Common myeloid progenitor, CD34-positive (primary cell): ENCODE measurements at regions not wholly inside any gene's neighbourhood (a gene's known extent, or its start where the extent isn't known, plus 50 kb on each side); places are given as distances from the start of the nearest gene placed in this dataset.
"Not testable (repeated sequence)": the region's sequence is repeated elsewhere in the genome, so short reads cannot be mapped to it uniquely, and the experiment has no call there.

Source experiments
- CTCF ChIA-PET: fragments of 350-600 bp; sonication (Branson Sonifier 250); formaldehyde crosslinking; loops from one replicate; lab custom pipeline; 2021; ENCODE audit warnings: antibody characterized with exemption; lab: Charles Lee
- POLR2A ChIA-PET: fragments of 350-600 bp; sonication (Branson Sonifier 250); formaldehyde crosslinking; loops from one replicate; lab custom pipeline; 2021; ENCODE audit warnings: antibody characterized with exemption; lab: Charles Lee
- DNase-seq, 3 donors: peaks; one replicate each; pipeline versions ENCODE4 v3.0.0 to v3.0.0-alpha.2; 2013
- H3K27ac ChIP-seq, 2 experiments: 1 replicate in 1 of 2; 2 replicates in 1 of 2; pipeline ENCODE4 v1.7.0; 2013; ENCODE audit warnings: inconsistent platforms in 2 of 2, low read length in 2 of 2, mild to moderate bottlenecking in 2 of 2, low read depth in 1 of 2, moderate library complexity in 1 of 2; ENCODE audit not compliant: severe bottlenecking in 2 of 2, insufficient read depth in 1 of 2, poor library complexity in 1 of 2
- H3K27me3 ChIP-seq, 5 experiments: replicated peaks in 2 of 5; 1 replicate in 3 of 5; 2 replicates in 2 of 5; pipeline versions ENCODE4 v1.6.1 to v1.7.0; 2013; ENCODE audit warnings: low read length in 4 of 5, mild to moderate bottlenecking in 2 of 5, moderate library complexity in 2 of 5, inconsistent platforms in 1 of 5; ENCODE audit not compliant: insufficient read depth in 5 of 5, control insufficient read depth in 4 of 5
- H3K36me3 ChIP-seq, 4 experiments: 1 replicate in 2 of 4; 2 replicates in 2 of 4; pipeline versions ENCODE4 v1.6.1 to v1.7.0; 2013; ENCODE audit warnings: low read length in 3 of 4, control low read depth in 1 of 4, mild to moderate bottlenecking in 1 of 4; ENCODE audit not compliant: control insufficient read depth in 4 of 4, insufficient read depth in 4 of 4
- H3K4me1 ChIP-seq, 4 experiments: 1 replicate in 3 of 4; 2 replicates in 1 of 4; pipeline versions ENCODE4 v1.6.1 to v1.7.1; 2013; ENCODE audit warnings: low read length in 3 of 4, mild to moderate bottlenecking in 3 of 4, control low read depth in 1 of 4, inconsistent platforms in 1 of 4, moderate library complexity in 1 of 4; ENCODE audit not compliant: control insufficient read depth in 4 of 4, insufficient read depth in 4 of 4; ENCODE audit errors: control extremely low read depth in 1 of 4
- H3K4me3 ChIP-seq, 7 experiments: 1 replicate in 4 of 7; 2 replicates in 3 of 7; pipeline versions ENCODE4 v1.5.1 to v1.7.0; 2013; ENCODE audit warnings: mild to moderate bottlenecking in 7 of 7, low read length in 6 of 7, moderate library complexity in 6 of 7, inconsistent platforms in 2 of 7, low read depth in 2 of 7, control low read depth in 1 of 7; ENCODE audit not compliant: insufficient read depth in 4 of 7, control insufficient read depth in 1 of 7; ENCODE audit errors: extremely low read depth in 1 of 7
- H3K9me3 ChIP-seq, 5 experiments: 1 replicate in 4 of 5; 2 replicates in 1 of 5; pipeline versions ENCODE4 v1.6.1 to v1.7.1; 2013; ENCODE audit warnings: low read length in 4 of 5, mild to moderate bottlenecking in 2 of 5, inconsistent platforms in 1 of 5, low read depth in 1 of 5, moderate library complexity in 1 of 5; ENCODE audit not compliant: control insufficient read depth in 4 of 5, insufficient read depth in 2 of 5; ENCODE audit errors: control extremely low read depth in 1 of 5
- WGBS: methylation state at CpG from one replicate; pipeline ENCODE4 v1.1.5; 2013; ENCODE audit not compliant: insufficient coverage; 5-methylcytosine and 5-hydroxymethylcytosine counted together

DNA sequence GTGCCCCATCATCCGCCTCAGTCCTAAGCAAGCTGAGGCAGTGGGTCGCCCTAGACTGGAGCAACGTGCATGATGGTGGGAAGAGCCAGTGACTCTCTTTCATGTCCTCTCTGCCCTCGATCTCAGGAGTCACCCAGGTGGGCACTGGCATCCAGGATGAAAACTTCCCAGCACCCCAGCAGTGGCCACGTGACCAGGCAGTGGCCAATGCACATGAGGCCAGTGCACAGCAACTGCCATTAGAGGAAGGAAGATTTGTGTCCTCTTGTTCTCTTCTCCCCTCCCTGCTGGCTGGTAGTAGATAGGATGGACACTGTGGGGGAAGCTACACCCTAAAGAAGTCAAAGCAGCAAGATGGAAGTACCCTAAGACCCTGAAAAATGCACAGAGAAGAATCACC is 334.1 kb upstream of the SULF2 start:
- POLR2A ChIA-PET, H3K4me3 ChIP-seq, H3K4me1 ChIP-seq, H3K36me3 ChIP-seq, H3K27ac ChIP-seq, DNase-seq, H3K9me3 ChIP-seq, CTCF ChIA-PET: not testable (repeated sequence)
- peaks cover 0 to 17% (median 0%) of the 10 kb centered on the region in 5 experiments for H3K27me3 ChIP-seq
- 89% methylated on average over 3 of the region's 5 CpGs for WGBS

DNA sequence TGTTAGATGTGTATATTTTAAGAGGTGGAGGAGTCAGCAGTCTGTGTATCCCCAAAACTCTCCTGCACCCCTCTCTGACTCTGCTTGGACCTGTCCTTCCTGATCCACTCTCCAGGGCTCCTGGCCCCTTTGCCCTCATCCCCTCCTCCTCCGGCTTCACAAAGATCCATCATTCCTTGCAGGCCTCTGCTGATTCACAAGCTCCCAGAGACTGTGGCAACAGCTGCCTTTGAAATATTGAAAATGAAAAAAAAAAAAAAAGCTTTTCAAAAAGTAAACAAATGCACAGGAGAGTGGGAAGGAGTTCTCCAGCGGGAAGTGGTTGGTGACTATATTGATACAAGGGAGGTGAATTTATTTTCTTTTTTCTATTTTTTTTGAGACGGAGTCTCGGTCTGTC is 330.2 kb upstream of the SULF2 start:
- ChIA-PET POLR2A (no interaction called here), CTCF (no interaction called here)
- DNase-seq = no peak
- no peaks in the 10 kb centered on the region for H3K36me3 ChIP-seq
- no peak overlapping the region for H3K4me3 ChIP-seq
- H3K9me3 ChIP-seq = no peaks in the 10 kb centered on the region
- peaks cover 0 to 23% (median 0%) of the 10 kb centered on the region in 5 experiments for H3K27me3 ChIP-seq
- WGBS = 100% methylated on average over 2 of the region's 4 CpGs
- no peak overlapping the region for H3K27ac ChIP-seq
- no peaks in the 10 kb centered on the region for H3K4me1 ChIP-seq

DNA sequence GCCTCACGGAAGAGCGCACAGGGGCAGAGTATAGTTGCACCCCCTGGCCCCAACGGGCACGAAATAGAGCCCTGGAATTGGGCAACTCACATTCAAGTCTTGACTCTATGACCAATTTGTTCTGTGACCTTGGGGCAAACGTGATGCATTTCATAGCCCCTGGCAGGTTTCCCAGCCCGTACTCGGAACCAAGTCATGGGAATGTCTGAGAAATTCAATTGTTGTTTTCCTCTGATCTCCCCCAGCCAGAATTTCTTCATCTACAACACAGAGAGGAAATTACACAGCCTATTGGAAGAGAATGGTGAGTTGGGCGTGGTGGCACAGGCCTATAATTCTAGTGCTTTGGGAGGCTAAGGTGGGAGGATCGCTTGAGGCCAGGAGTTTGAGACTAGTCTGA is 322.3 kb upstream of the SULF2 start:
- CTCF ChIA-PET = no interaction called here
- Histone ChIP-seq H3K4me3 (no peak overlapping the region), H3K27me3 (peaks cover 0 to 21% (median 1%) of the 10 kb centered on the region in 5 experiments), H3K36me3 (no peaks in the 10 kb centered on the region), H3K4me1 (no peaks in the 10 kb centered on the region), H3K27ac (no peak overlapping the region), H3K9me3 (peaks cover 0 to 2% (median 0%) of the 10 kb centered on the region in 5 experiments)
- 96% methylated on average over 6 of the region's 9 CpGs for WGBS
- POLR2A ChIA-PET = no interaction called here
- no peak for DNase-seq

DNA sequence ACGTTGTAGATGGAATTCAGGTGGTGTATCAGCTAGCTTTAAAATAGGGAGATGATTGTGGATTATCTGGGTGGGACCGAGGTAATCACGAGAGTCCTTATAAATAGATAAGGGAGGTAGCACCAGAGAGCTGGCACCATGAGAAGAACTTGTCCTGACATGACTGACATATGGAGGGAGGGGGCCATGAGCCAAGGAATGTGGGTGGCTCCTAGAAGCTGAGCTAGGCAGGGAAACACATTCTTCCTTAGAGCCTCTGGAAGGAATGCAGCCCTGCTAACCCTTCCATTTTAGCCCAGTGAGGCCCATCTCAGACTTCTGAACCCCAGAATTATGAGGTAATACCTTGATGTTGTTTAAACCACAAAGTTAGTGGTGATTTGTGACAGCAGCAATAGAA is 321.1 kb upstream of the SULF2 start:
- ChIA-PET CTCF (no interaction called here), POLR2A (no interaction called here)
- WGBS = 90% methylated on average over 3 of the region's 3 CpGs
- H3K4me1 ChIP-seq = no peaks in the 10 kb centered on the region
- no peak overlapping the region for H3K4me3 ChIP-seq
- no peaks in the 10 kb centered on the region for H3K36me3 ChIP-seq
- peaks cover 0 to 14% (median 1%) of the 10 kb centered on the region in 5 experiments for H3K27me3 ChIP-seq
- no peak overlapping the region for H3K27ac ChIP-seq
- peaks cover 0 to 2% (median 0%) of the 10 kb centered on the region in 5 experiments for H3K9me3 ChIP-seq
- no peak for DNase-seq

DNA sequence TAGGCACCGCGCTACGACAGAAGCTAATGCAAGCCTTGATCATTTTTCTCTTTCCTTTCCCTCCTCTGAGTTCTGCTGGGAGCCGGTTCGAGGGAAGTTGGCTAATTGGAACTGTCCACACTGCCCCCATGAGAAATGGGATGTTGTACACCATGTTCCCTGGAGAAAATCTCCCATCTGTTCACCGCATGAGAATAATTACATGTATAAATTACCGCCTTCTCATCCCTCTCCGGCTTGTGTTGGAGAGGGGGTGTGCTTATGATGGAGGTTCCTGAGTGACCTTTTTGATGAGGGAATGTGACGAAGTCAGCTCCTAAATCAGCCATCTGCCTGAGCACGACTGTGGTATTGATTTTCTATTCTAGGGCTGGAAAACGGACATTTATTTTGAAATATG is 320.2 kb upstream of the SULF2 start:
- no peak for DNase-seq
- Histone ChIP-seq H3K9me3 (peaks cover 0 to 2% (median 0%) of the 10 kb centered on the region in 5 experiments), H3K36me3 (no peaks in the 10 kb centered on the region), H3K4me3 (no peak overlapping the region), H3K4me1 (no peaks in the 10 kb centered on the region), H3K27ac (no peak overlapping the region), H3K27me3 (peaks cover 0 to 13% (median 1%) of the 10 kb centered on the region in 5 experiments)
- 96% methylated on average over 10 of the region's 11 CpGs for WGBS
- CTCF ChIA-PET = no interaction called here
- POLR2A ChIA-PET = no interaction called here

DNA sequence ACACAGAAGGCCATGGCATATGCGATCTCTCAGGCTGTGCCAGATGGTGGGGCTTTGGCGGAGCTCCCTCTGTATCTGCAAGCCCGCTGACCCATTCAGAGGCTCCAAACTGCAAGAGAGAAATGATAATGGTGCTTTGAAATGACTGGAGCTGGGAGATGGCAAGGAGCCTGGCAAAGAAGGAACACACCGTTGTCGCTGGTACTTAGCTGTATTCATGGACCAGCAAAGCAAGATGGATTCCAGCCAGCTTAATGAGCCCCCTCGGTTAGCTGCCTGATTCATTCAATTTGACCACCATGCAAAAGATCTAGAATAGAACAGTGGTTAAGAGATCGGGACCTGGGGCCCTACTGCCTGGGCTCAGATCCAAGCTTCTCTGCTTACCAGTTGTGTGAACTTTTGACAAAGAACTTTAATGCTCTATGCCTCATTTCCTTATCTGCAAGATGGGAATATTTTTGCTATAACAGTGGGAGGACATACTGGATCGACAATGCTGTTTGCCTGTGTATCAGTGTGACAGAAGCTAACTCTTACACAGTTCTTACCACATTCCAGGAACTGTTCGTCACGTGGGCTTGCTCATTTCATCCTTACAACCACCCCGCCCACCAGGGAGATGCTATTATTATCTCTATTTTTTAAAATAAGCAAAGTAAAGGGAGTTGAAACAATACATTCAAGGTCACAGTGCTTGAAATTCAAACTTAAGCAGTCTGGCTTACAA is 317.8 kb upstream of the SULF2 start:
- no peak for DNase-seq
- H3K27ac ChIP-seq = no peak overlapping the region
- H3K4me1 ChIP-seq = no peaks in the 10 kb centered on the region
- ChIA-PET POLR2A (no interaction called here), CTCF (interaction anchor here (1.1 kb wide), 1 partner anchor 10 kb away, joined by 3 read pairs; no protein-coding TSS in a partner anchor)
- no peaks in the 10 kb centered on the region for H3K36me3 ChIP-seq
- peaks cover 0 to 7% (median 0%) of the 10 kb centered on the region in 5 experiments for H3K27me3 ChIP-seq
- no peak overlapping the region for H3K4me3 ChIP-seq
- 92% methylated on average over 8 of the region's 11 CpGs for WGBS
- H3K9me3 ChIP-seq = peaks cover 0 to 2% (median 0%) of the 10 kb centered on the region in 5 experiments

DNA sequence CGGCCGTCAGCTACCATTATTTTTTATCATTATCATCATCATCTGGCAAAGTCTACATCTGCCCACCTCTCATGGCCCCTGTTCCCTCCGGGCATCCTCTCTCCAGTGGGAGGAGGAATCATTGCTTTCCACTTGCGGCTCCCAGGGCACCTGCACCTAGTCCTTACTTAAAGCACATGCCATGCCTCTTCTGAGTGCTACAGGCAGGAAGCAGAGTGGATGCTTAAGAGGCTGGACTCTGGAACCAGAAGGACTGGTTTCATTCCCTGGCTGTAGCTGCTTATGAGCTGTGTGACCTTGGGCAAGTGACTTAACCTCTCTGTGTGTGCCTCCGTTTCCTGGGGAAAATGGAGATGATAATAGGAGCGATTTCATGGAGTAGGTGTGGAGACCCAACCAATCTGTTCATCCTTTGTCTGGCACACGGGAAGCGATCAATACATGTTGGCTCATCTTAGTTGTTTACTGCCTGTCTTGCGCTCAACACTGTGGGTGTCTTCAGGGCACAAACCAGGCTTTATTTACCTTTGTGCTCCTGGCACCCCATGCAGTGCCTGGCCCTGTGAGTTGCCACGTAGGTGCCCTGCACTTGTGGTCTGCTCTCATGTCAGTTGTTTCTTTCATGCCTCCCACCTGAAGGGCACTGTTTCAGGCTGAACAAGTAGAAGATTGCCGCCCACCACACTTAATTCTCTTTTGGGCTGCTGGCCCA is 317.0 kb upstream of the SULF2 start:
- DNase-seq = no peak
- WGBS = 90% methylated on average over 7 of the region's 11 CpGs
- Histone ChIP-seq H3K4me1 (no peaks in the 10 kb centered on the region), H3K27ac (no peak overlapping the region), H3K36me3 (no peaks in the 10 kb centered on the region), H3K27me3 (peaks cover 0 to 7% (median 0%) of the 10 kb centered on the region in 5 experiments), H3K4me3 (no peak overlapping the region), H3K9me3 (peaks cover 0 to 2% (median 0%) of the 10 kb centered on the region in 5 experiments)
- ChIA-PET CTCF (interaction anchor here (1.1 kb wide), 1 partner anchor 11 kb away, joined by 3 read pairs; no protein-coding TSS in a partner anchor), POLR2A (no interaction called here)
